ENCODE measurements at regions not wholly inside any gene's neighbourhood (a gene's known extent, or its start where the extent isn't known, plus 50 kb on each side); places are given as distances from the start of the nearest gene placed in this dataset.

DNA sequence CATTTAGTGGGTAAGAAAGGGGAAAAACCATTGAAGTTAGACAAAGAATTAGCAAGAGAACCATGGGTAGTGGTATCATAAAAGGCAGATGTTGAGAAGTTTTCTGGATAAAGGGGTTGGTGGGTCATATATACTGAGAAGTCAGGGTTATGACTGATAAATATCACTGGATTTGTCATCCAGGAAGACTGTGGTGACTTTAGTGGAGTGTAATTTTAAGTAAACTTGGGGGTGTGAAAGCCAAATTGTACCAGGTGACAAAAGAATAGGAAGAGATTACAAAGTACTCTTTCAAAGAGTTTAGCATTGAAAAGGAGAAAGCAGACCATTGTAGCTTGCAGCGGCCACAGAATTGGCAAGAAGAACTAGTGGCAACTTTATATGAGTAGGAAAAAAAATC, 315.2 kb upstream of the DMAC1 start:
- TF ChIP-seq, protein P1, sequence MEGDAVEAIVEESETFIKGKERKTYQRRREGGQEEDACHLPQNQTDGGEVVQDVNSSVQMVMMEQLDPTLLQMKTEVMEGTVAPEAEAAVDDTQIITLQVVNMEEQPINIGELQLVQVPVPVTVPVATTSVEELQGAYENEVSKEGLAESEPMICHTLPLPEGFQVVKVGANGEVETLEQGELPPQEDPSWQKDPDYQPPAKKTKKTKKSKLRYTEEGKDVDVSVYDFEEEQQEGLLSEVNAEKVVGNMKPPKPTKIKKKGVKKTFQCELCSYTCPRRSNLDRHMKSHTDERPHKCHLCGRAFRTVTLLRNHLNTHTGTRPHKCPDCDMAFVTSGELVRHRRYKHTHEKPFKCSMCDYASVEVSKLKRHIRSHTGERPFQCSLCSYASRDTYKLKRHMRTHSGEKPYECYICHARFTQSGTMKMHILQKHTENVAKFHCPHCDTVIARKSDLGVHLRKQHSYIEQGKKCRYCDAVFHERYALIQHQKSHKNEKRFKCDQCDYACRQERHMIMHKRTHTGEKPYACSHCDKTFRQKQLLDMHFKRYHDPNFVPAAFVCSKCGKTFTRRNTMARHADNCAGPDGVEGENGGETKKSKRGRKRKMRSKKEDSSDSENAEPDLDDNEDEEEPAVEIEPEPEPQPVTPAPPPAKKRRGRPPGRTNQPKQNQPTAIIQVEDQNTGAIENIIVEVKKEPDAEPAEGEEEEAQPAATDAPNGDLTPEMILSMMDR (IDR thresholded peaks at IDR 0.05), result no peak
- no peak for TF ChIP-seq POLR2A (IDR thresholded peaks at IDR 0.05)

Measured in body of pancreas (tissue), 4 donors.